WERI-Rb-1 (cell line): ENCODE measurements at regions not wholly inside any gene's neighbourhood (a gene's known extent, or its start where the extent isn't known, plus 50 kb on each side); places are given as distances from the start of the nearest gene placed in this dataset.

Experiments
- DNase-seq: peaks from one replicate; pipeline ENCODE4 v3.0.0-alpha.2; 2020
- H3K27ac ChIP-seq: fragments of 250-450 bp; sonication (Bioruptor Pico); 2 replicates; pipeline ENCODE4 v1.5.1; 2020; ENCODE audit warnings: mild to moderate bottlenecking, moderate library complexity
- H3K27me3 ChIP-seq: fragments of 250-450 bp; sonication (Bioruptor Pico); 2 replicates; pipeline ENCODE4 v1.5.1; 2021; ENCODE audit warnings: mild to moderate bottlenecking, low read depth, moderate library complexity; ENCODE audit not compliant: insufficient read depth, severe bottlenecking
- H3K36me3 ChIP-seq: fragments of 250-450 bp; sonication (Bioruptor Pico); 2 replicates; pipeline ENCODE4 v1.5.1; 2020; ENCODE audit warnings: mild to moderate bottlenecking, moderate library complexity
- H3K4me3 ChIP-seq: 2 replicates; pipeline ENCODE4 v1.5.1; 2011; ENCODE audit warnings: low read depth, mild to moderate bottlenecking, control low read depth, low read length
- H3K9me3 ChIP-seq: fragments of 250-450 bp; sonication (Bioruptor Pico); 2 replicates; pipeline ENCODE4 v1.5.1; 2021; ENCODE audit warnings: mild to moderate bottlenecking, moderate library complexity; ENCODE audit not compliant: severe bottlenecking
- TF ChIP-seq, protein P1 (sequence below): IDR thresholded peaks from 2 replicates; pipeline ENCODE4 v1.5.1; 2011; ENCODE audit warnings: low read depth, mild to moderate bottlenecking, control low read depth, inconsistent platforms, low read length

DNA sequence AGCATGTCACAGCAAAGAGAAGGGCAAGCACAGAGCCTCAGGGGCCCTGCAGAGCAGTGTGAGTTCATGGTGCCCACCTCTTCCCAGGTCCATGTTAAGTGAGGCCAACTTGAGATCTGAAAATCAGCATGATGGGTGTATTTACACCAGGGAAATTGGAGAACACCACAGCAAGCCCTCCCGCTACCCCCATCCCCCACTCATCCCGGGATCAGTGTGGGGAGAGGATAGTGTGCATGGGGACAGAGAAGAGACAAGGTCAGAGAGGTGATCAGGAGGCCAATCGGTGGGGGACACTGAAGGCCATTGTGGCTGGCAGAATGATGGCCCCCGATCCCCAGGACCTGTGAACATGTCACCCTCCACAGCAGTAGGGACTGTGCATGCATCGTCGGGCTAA lies 54.7 kb downstream of the PTGR3 start:
- DNase-seq = no peak
- TF ChIP-seq, protein P1, sequence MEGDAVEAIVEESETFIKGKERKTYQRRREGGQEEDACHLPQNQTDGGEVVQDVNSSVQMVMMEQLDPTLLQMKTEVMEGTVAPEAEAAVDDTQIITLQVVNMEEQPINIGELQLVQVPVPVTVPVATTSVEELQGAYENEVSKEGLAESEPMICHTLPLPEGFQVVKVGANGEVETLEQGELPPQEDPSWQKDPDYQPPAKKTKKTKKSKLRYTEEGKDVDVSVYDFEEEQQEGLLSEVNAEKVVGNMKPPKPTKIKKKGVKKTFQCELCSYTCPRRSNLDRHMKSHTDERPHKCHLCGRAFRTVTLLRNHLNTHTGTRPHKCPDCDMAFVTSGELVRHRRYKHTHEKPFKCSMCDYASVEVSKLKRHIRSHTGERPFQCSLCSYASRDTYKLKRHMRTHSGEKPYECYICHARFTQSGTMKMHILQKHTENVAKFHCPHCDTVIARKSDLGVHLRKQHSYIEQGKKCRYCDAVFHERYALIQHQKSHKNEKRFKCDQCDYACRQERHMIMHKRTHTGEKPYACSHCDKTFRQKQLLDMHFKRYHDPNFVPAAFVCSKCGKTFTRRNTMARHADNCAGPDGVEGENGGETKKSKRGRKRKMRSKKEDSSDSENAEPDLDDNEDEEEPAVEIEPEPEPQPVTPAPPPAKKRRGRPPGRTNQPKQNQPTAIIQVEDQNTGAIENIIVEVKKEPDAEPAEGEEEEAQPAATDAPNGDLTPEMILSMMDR = no peak
- Histone ChIP-seq H3K4me3 (no peak overlapping the region), H3K36me3 (no peaks in the 10 kb centered on the region), H3K27me3 (no peaks in the 10 kb centered on the region), H3K27ac (no peak overlapping the region), H3K9me3 (peaks cover 6% of the 10 kb centered on the region)

DNA sequence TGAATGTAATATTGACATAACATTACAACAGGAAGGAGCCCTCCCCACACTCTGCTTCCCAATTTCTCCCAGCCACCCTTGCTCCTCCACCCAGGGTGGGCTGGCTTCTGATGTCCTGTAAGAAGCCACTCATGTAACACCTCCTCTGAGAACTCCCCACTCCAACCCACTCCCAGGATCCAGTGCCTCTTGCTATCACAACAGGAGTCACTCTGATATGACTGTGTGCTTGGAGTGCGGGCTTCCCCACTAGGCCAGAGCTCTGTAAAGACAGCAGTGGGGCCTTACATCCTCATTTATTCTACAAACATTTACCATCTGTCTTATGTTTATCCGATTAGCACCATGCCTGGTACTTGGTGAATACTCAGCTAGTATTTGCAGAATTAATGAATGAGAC lies 65.1 kb downstream of the PTGR3 start:
- H3K9me3 ChIP-seq = peaks cover 8% of the 10 kb centered on the region
- H3K27me3 ChIP-seq = no peaks in the 10 kb centered on the region
- peak; percentile 5 for DNase-seq
- TF ChIP-seq, protein P1 = no peak
- no peak overlapping the region for H3K4me3 ChIP-seq
- no peaks in the 10 kb centered on the region for H3K36me3 ChIP-seq
- H3K27ac ChIP-seq = no peak overlapping the region

DNA sequence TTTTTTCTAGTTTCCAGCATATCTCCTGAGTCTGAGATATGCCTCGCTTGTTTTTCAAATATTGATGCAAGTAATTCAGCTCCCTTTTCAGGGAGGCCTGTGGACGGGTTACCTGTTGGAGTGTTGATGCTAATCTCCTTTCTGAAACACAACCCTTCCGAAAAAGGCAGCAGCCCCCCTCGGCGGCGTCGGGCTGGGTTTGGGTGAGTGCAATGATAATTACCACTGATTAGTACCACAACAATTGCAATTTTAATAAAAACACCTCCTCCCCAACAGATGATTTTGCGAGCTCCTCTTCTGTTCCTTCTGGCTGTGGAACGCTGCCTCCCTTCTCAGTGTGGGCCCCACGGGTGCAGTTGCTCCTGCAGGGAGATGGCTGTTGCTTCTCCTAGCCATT lies 66.3 kb downstream of the PTGR3 start:
- Histone ChIP-seq H3K27me3 (no peaks in the 10 kb centered on the region), H3K9me3 (peaks cover 8% of the 10 kb centered on the region), H3K4me3 (no peak overlapping the region), H3K36me3 (no peaks in the 10 kb centered on the region), H3K27ac (no peak overlapping the region)
- TF ChIP-seq, protein P1 = no peak
- peak; percentile 2 for DNase-seq

DNA sequence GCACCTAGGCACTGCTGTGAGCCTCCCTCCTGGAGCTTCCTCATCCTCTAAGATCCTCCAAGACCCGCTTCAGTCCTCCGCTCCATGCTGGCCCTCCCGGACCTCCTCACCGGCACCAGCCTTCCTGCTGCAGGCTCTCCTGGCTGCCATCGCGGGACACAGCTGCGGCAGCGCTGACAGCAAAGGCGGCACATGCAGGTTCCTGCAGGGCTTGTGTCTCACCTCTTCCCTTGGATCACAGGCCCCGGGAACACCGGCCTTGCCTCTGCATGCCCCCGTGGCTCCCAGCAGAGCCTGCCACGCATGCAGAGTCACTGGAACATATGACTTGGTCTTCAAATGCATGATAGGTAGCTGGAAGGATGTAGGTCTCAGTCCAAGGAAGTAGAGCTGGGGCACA lies 67.2 kb downstream of the PTGR3 start:
- H3K27ac ChIP-seq = no peak overlapping the region
- DNase-seq = peak; percentile 3
- TF ChIP-seq, protein P1 = no peak
- H3K4me3 ChIP-seq = no peak overlapping the region
- no peaks in the 10 kb centered on the region for H3K36me3 ChIP-seq
- H3K27me3 ChIP-seq = no peaks in the 10 kb centered on the region
- H3K9me3 ChIP-seq = peaks cover 8% of the 10 kb centered on the region

DNA sequence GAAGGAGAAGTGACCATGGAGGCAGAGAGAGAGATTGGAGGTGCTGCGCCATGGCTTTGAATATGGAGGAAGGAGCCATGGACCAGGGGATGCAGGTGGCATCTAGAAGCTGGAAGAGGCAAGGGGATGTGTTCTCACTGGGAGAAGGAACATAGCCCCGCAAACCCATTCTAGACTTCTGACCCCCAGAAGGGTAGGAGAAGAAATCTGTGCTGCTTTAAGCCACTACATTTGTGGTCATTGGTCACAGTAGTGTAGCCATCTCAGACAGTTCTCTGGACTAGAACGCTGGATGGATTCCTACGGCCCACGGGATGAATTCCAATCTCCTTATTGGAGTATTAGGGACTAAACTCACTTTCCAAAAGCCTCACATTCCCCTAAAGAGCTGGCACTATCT lies 67.8 kb downstream of the PTGR3 start:
- Histone ChIP-seq H3K9me3 (peaks cover 6% of the 10 kb centered on the region), H3K36me3 (no peaks in the 10 kb centered on the region), H3K27ac (no peak overlapping the region), H3K4me3 (no peak overlapping the region), H3K27me3 (no peaks in the 10 kb centered on the region)
- TF ChIP-seq, protein P1 = no peak
- DNase-seq = no peak

DNA sequence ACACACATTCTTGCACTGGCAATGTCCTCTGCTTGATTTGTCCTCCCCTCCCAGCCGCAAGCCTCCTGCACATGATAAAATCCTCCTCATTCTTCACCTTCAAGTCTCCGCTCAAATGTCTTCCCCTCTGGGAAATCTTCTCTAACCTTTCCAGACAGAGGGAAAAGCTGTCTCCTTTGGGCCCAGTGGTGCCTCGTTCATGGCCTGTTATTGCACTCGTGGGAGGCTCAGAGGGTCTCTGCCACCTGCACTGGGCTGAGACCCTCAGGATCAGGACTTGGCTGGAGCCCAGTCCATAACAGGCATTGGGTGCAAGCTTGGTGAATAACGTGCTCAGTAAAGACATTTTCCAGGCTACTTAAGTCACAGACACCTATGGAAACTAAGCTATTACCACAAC lies 68.6 kb downstream of the PTGR3 start:
- TF ChIP-seq, protein P1 = no peak
- no peak for DNase-seq
- Histone ChIP-seq H3K36me3 (no peaks in the 10 kb centered on the region), H3K4me3 (no peak overlapping the region), H3K9me3 (peaks cover 4% of the 10 kb centered on the region), H3K27me3 (no peaks in the 10 kb centered on the region), H3K27ac (no peak overlapping the region)
